ENCODE measurements at regions not wholly inside any gene's neighbourhood (a gene's known extent, or its start where the extent isn't known, plus 50 kb on each side); places are given as distances from the start of the nearest gene placed in this dataset.

GRCh38 chr2:144133936-144134665 is 385.8 kb downstream of the ZEB2 start:
- Histone ChIP-seq H3K36me3 (no peaks in the 10 kb centered on the region), H3K9me3 (ENCODE audit: severe bottlenecking) (no peaks in the 10 kb centered on the region), H3K4me3 (ENCODE audit: low read depth, low read length) (no peak overlapping the region), H3K27ac (no peak overlapping the region), H3K27me3 (ENCODE audit: insufficient read depth, low read depth, severe bottlenecking) (no peaks in the 10 kb centered on the region)
- DNase-seq: no peak
- TF ChIP-seq CTCF (IDR thresholded peaks at IDR 0.05; ENCODE audit: low read depth, low read length): no peak

- no peaks in the 10 kb centered on the region for H3K9me3 ChIP-seq (ENCODE audit: severe bottlenecking)
- H3K27me3 ChIP-seq (ENCODE audit: insufficient read depth, low read depth, severe bottlenecking): no peaks in the 10 kb centered on the region
- no peak overlapping the region for H3K27ac ChIP-seq
- H3K4me3 ChIP-seq (ENCODE audit: low read depth, low read length): no peak overlapping the region
- no peaks in the 10 kb centered on the region for H3K36me3 ChIP-seq
- DNase-seq: no peak
- no peak for TF ChIP-seq CTCF (IDR thresholded peaks at IDR 0.05; ENCODE audit: low read depth, low read length)
Measured at GRCh38 chr2:144132357-144132756, 387.6 kb downstream of the ZEB2 start.

GRCh38 chr2:144131042-144131441 is 388.9 kb downstream of the ZEB2 start:
- H3K4me3 ChIP-seq (ENCODE audit: low read depth, low read length): no peak overlapping the region
- no peaks in the 10 kb centered on the region for H3K36me3 ChIP-seq
- H3K27me3 ChIP-seq (ENCODE audit: insufficient read depth, low read depth, severe bottlenecking): no peaks in the 10 kb centered on the region
- no peaks in the 10 kb centered on the region for H3K9me3 ChIP-seq (ENCODE audit: severe bottlenecking)
- no peak overlapping the region for H3K27ac ChIP-seq
- TF ChIP-seq CTCF (IDR thresholded peaks at IDR 0.05; ENCODE audit: low read depth, low read length): no peak
- no peak for DNase-seq

GRCh38 chr2:144130551-144130950 is 389.4 kb downstream of the ZEB2 start:
- Histone ChIP-seq H3K36me3 (no peaks in the 10 kb centered on the region), H3K27me3 (ENCODE audit: insufficient read depth, low read depth, severe bottlenecking) (no peaks in the 10 kb centered on the region), H3K9me3 (ENCODE audit: severe bottlenecking) (no peaks in the 10 kb centered on the region), H3K27ac (no peak overlapping the region), H3K4me3 (ENCODE audit: low read depth, low read length) (no peak overlapping the region)
- DNase-seq: no peak
- TF ChIP-seq CTCF (IDR thresholded peaks at IDR 0.05; ENCODE audit: low read depth, low read length): no peak

- no peak for TF ChIP-seq CTCF (IDR thresholded peaks at IDR 0.05; ENCODE audit: low read depth, low read length)
Measured at GRCh38 chr2:144128130-144128746, 391.7 kb downstream of the ZEB2 start.

More at GRCh38 chr2:144128130-144128746, 391.7 kb downstream of the ZEB2 start:
- Histone ChIP-seq H3K27ac (no peak overlapping the region), H3K4me3 (ENCODE audit: low read depth, low read length) (no peak overlapping the region), H3K27me3 (ENCODE audit: insufficient read depth, low read depth, severe bottlenecking) (no peaks in the 10 kb centered on the region), H3K9me3 (ENCODE audit: severe bottlenecking) (no peaks in the 10 kb centered on the region), H3K36me3 (no peaks in the 10 kb centered on the region)
- DNase-seq: no peak

All from WERI-Rb-1 (cell line).